Right lobe of liver (tissue), 4 donors: ENCODE measurements at regions not wholly inside any gene's neighbourhood (a gene's known extent, or its start where the extent isn't known, plus 50 kb on each side); places are given as distances from the start of the nearest gene placed in this dataset.

Experiments used
- POLR2A ChIP-seq: fragments of 450-650 bp; IDR thresholded peaks from one replicate; pipeline ENCODE4 v1.6.1; 2017; ENCODE audit warnings: antibody characterized with exemption, mild to moderate bottlenecking
- TF ChIP-seq, protein P1 (sequence below), 4 donors: fragments of 200-600 bp in 3 of 4; fragments of 450-650 bp in 1 of 4; IDR thresholded peaks; one replicate each; pipeline versions ENCODE4 v1.5.1 to v1.8.0; 2016 to 2022; ENCODE audit warnings: antibody characterized with exemption in 4 of 4, mild to moderate bottlenecking in 2 of 4
- donor health status: DM: no; HTN: no; CAD: no.
- donor health status: DM: no; HTN: no; CAD: no.
- donor health status: DM: no; HTN: yes; CAD: no.

DNA sequence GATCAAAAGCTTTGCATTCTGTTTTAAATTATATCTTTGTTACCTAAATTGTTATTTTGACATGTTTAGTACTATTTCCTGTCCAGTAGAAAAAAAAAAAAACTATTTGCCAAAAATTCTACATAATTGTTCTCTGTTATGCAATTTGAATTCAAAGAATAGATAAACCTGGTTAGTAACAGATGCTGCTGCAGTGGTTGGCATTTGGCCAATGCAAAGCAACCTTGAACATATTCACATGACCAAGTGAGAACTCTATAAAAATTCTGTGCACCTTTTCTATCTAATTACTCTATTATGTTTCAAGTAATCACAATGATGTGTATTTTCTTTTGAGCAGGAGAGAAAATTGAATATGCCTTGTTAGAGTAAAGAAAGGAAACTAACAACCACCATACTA, 1473.4 kb downstream of the RPA4 start:
- TF ChIP-seq, protein P1, sequence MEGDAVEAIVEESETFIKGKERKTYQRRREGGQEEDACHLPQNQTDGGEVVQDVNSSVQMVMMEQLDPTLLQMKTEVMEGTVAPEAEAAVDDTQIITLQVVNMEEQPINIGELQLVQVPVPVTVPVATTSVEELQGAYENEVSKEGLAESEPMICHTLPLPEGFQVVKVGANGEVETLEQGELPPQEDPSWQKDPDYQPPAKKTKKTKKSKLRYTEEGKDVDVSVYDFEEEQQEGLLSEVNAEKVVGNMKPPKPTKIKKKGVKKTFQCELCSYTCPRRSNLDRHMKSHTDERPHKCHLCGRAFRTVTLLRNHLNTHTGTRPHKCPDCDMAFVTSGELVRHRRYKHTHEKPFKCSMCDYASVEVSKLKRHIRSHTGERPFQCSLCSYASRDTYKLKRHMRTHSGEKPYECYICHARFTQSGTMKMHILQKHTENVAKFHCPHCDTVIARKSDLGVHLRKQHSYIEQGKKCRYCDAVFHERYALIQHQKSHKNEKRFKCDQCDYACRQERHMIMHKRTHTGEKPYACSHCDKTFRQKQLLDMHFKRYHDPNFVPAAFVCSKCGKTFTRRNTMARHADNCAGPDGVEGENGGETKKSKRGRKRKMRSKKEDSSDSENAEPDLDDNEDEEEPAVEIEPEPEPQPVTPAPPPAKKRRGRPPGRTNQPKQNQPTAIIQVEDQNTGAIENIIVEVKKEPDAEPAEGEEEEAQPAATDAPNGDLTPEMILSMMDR (IDR thresholded peaks at IDR 0.05), result no peak
- no peak for TF ChIP-seq POLR2A
